Tongue (tissue), 1 donor: ENCODE measurements at regions not wholly inside any gene's neighbourhood (a gene's known extent, or its start where the extent isn't known, plus 50 kb on each side); places are given as distances from the start of the nearest gene placed in this dataset.

Source experiments
- DNase-seq: peaks from one replicate; pipeline ENCODE4 v3.0.0-alpha.2; 2015

GRCh38 chr12:98151105-98151590, 364.2 kb upstream of the TMPO start:
- peak; percentile 9 for DNase-seq

GRCh38 chr12:98151984-98152383, 363.4 kb upstream of the TMPO start:
- DNase-seq: no peak

- peak; percentile 50 for DNase-seq
Observed at GRCh38 chr12:98154850-98155249, 360.5 kb upstream of the TMPO start.

GRCh38 chr12:98156697-98157096, 358.7 kb upstream of the TMPO start:
- no peak for DNase-seq

- DNase-seq: no peak
Observed at GRCh38 chr12:98162906-98163678, 352.3 kb upstream of the TMPO start.

- no peak for DNase-seq
Observed at GRCh38 chr12:98172304-98172703, 343.1 kb upstream of the TMPO start.

- no peak for DNase-seq
Observed at GRCh38 chr12:98172801-98173200, 342.6 kb upstream of the TMPO start.

- DNase-seq: no peak
Observed at GRCh38 chr12:98173773-98174427, 341.5 kb upstream of the TMPO start.

- no peak for DNase-seq
Observed at GRCh38 chr12:98174428-98174809, 341.0 kb upstream of the TMPO start.

GRCh38 chr12:98178126-98178525, 337.3 kb upstream of the TMPO start:
- DNase-seq: no peak

- no peak for DNase-seq
Observed at GRCh38 chr12:98179151-98179550, 336.2 kb upstream of the TMPO start.

- no peak for DNase-seq
Observed at GRCh38 chr12:98180603-98181002, 334.8 kb upstream of the TMPO start.

GRCh38 chr12:98182821-98183220, 332.6 kb upstream of the TMPO start:
- no peak for DNase-seq

- DNase-seq: no peak
Observed at GRCh38 chr12:98185606-98186005, 329.8 kb upstream of the TMPO start.

- no peak for DNase-seq
Observed at GRCh38 chr12:98188650-98189077, 326.7 kb upstream of the TMPO start.

- DNase-seq: no peak
Observed at GRCh38 chr12:98194591-98194990, 320.8 kb upstream of the TMPO start.

- no peak for DNase-seq
Observed at GRCh38 chr12:98198261-98198982, 317.0 kb upstream of the TMPO start.

- no peak for DNase-seq
Observed at GRCh38 chr12:98208816-98209215, 306.6 kb upstream of the TMPO start.

GRCh38 chr12:98211909-98212695, 303.3 kb upstream of the TMPO start:
- DNase-seq: no peak

GRCh38 chr12:98213556-98213955, 301.8 kb upstream of the TMPO start:
- no peak for DNase-seq

GRCh38 chr12:98217257-98217656, 298.1 kb upstream of the TMPO start:
- DNase-seq: no peak

GRCh38 chr12:98220636-98221035, 294.8 kb upstream of the TMPO start:
- DNase-seq: no peak
